PC-9 (cell line): ENCODE measurements at regions not wholly inside any gene's neighbourhood (a gene's known extent, or its start where the extent isn't known, plus 50 kb on each side); places are given as distances from the start of the nearest gene placed in this dataset.

Experiments
- BruUV-seq: library from RNA; stranded (reverse); fragments of 400-500 nt; replicated peaks from 2 replicates; lab custom pipeline; 2021; lab: Mats Ljungman, UMichigan
- CTCF ChIA-PET: fragments of 300-600 bp; sonication (Branson Sonifier 250); formaldehyde crosslinking; loops from one replicate; lab custom pipeline; 2022; ENCODE audit warnings: antibody characterized with exemption; lab: Charles Lee
- POLR2A ChIA-PET: fragments of 300-600 bp; sonication (Branson Sonifier 250); formaldehyde crosslinking; loops from one replicate; lab custom pipeline; 2022; ENCODE audit warnings: antibody characterized with exemption; ENCODE audit not compliant: unreplicated experiment; lab: Charles Lee
- DNase-seq, 2 experiments: peaks; one replicate each; pipeline versions ENCODE4 v3.0.0 to v3.0.0-alpha.2; 2015 to 2022; ENCODE audit warnings: mixed read lengths in 1 of 2
- H2AFZ ChIP-seq: fragments of 200-600 bp; sonication (generic); 2 replicates; pipeline ENCODE4 v1.8.1; 2017; ENCODE audit warnings: antibody characterized with exemption
- H3F3A ChIP-seq: fragments of 200-600 bp; sonication (generic); 2 replicates; pipeline ENCODE4 v1.8.1; 2017; ENCODE audit warnings: antibody characterized with exemption, mild to moderate bottlenecking, low read depth; ENCODE audit not compliant: insufficient read depth
- H3K27ac ChIP-seq: fragments of 200-600 bp; sonication (generic); 2 replicates; pipeline ENCODE4 v1.6.1; 2016; ENCODE audit warnings: mixed run types
- H3K27me3 ChIP-seq: fragments of 200-600 bp; sonication (generic); 2 replicates; pipeline ENCODE4 v1.6.1; 2016; ENCODE audit warnings: low read depth, mixed run types; ENCODE audit not compliant: insufficient read depth
- H3K36me3 ChIP-seq: fragments of 200-600 bp; sonication (generic); 2 replicates; pipeline ENCODE4 v1.6.1; 2016; ENCODE audit warnings: low read depth, mixed run types
- H3K4me1 ChIP-seq: fragments of 200-600 bp; sonication (generic); replicated peaks from 2 replicates; pipeline ENCODE4 v1.6.1; 2016; ENCODE audit warnings: mixed run types; ENCODE audit not compliant: insufficient read depth
- H3K4me2 ChIP-seq: fragments of 200-600 bp; sonication (generic); 2 replicates; pipeline ENCODE4 v1.6.1; 2017; ENCODE audit warnings: mixed run types
- H3K4me3 ChIP-seq: fragments of 200-600 bp; sonication (generic); 2 replicates; pipeline ENCODE4 v1.6.1; 2016; ENCODE audit warnings: mixed run types
- H3K79me2 ChIP-seq: fragments of 200-600 bp; sonication (generic); 2 replicates; pipeline ENCODE4 v1.6.1; 2017; ENCODE audit warnings: low read depth, mixed run types
- H3K9me2 ChIP-seq: fragments of 200-600 bp; sonication (generic); 2 replicates; pipeline ENCODE4 v1.8.1; 2017; ENCODE audit warnings: mild to moderate bottlenecking; ENCODE audit not compliant: insufficient read depth
- H3K9me3 ChIP-seq: fragments of 200-600 bp; sonication (generic); 2 replicates; pipeline ENCODE4 v1.8.1; 2016; ENCODE audit warnings: low read depth; ENCODE audit not compliant: insufficient read depth
- H4K20me1 ChIP-seq: fragments of 200-600 bp; sonication (generic); 2 replicates; pipeline ENCODE4 v1.8.1; 2017; ENCODE audit not compliant: insufficient read depth
- CTCF ChIP-seq: fragments of 200-600 bp; sonication (generic); conservative IDR thresholded peaks from 2 replicates; pipeline ENCODE4 v1.6.1; 2017; ENCODE audit warnings: mixed run types, antibody characterized with exemption, mild to moderate bottlenecking, moderate library complexity
- EZH2 ChIP-seq: fragments of 200-600 bp; sonication (generic); IDR thresholded peaks from 2 replicates; pipeline ENCODE4 v1.8.0; 2017; ENCODE audit warnings: antibody characterized with exemption, low read depth
- intact Hi-C: fragments of 100-400 bp; cut with micrococcal nuclease; formaldehyde crosslinking; loops from one replicate; pipeline ENCODE4 v1.10.0; 2022; ENCODE audit not compliant: unreplicated experiment

GRCh38 chr5:125153231-125153630 is 406.8 kb upstream of the ZNF608 start:
- intact Hi-C loops = no loop called here
- BruUV-seq = no TSS peak
- Histone ChIP-seq H3F3A (no peaks in the 10 kb centered on the region), H3K4me2 (no peak overlapping the region), H2AFZ (no peak overlapping the region), H3K36me3 (no peaks in the 10 kb centered on the region), H3K9me2 (no peaks in the 10 kb centered on the region), H3K4me1 (no peaks in the 10 kb centered on the region), H4K20me1 (no peaks in the 10 kb centered on the region), H3K4me3 (no peak overlapping the region), H3K27me3 (no peaks in the 10 kb centered on the region), H3K79me2 (no peaks in the 10 kb centered on the region), H3K9me3 (no peaks in the 10 kb centered on the region), H3K27ac (no peak overlapping the region)
- TF ChIP-seq CTCF = no peak
- TF ChIP-seq EZH2 = no peak
- CTCF ChIA-PET = no interaction called here
- POLR2A ChIA-PET = no interaction called here
- no peak for DNase-seq

- no peaks in the 10 kb centered on the region for H3K79me2 ChIP-seq
- no peaks in the 10 kb centered on the region for H3K36me3 ChIP-seq
- DNase-seq = no peak
- ChIA-PET POLR2A (no interaction called here), CTCF (no interaction called here)
- no peak overlapping the region for H3K4me3 ChIP-seq
- no peak overlapping the region for H2AFZ ChIP-seq
- H3K4me1 ChIP-seq = no peaks in the 10 kb centered on the region
- no peaks in the 10 kb centered on the region for H3F3A ChIP-seq
- H3K9me3 ChIP-seq = no peaks in the 10 kb centered on the region
- intact Hi-C loops = no loop called here
- H3K27ac ChIP-seq = no peak overlapping the region
- TF ChIP-seq EZH2 (no peak), CTCF (no peak)
- no peaks in the 10 kb centered on the region for H3K9me2 ChIP-seq
- H3K4me2 ChIP-seq = no peak overlapping the region
- no peaks in the 10 kb centered on the region for H3K27me3 ChIP-seq
- H4K20me1 ChIP-seq = no peaks in the 10 kb centered on the region
- no TSS peak for BruUV-seq
Measured at GRCh38 chr5:125154301-125155110, 408.1 kb upstream of the ZNF608 start.

- TF ChIP-seq CTCF (no peak), EZH2 (no peak)
- no peak overlapping the region for H3K4me3 ChIP-seq
- H3K4me2 ChIP-seq = no peak overlapping the region
- H3F3A ChIP-seq = no peaks in the 10 kb centered on the region
- no peaks in the 10 kb centered on the region for H3K79me2 ChIP-seq
- H3K9me2 ChIP-seq = no peaks in the 10 kb centered on the region; the same call in 1 of the 2 replicates
- CTCF ChIA-PET = no interaction called here
- H3K36me3 ChIP-seq = no peaks in the 10 kb centered on the region
- H2AFZ ChIP-seq = no peak overlapping the region
- BruUV-seq = no TSS peak
- intact Hi-C loops = no loop called here
- H3K27me3 ChIP-seq = no peaks in the 10 kb centered on the region
- no peaks in the 10 kb centered on the region for H4K20me1 ChIP-seq
- H3K9me3 ChIP-seq = no peaks in the 10 kb centered on the region
- DNase-seq = no peak
- POLR2A ChIA-PET = no interaction called here
- H3K4me1 ChIP-seq = no peaks in the 10 kb centered on the region
- H3K27ac ChIP-seq = no peak overlapping the region
Measured at GRCh38 chr5:125160787-125161502, 414.5 kb upstream of the ZNF608 start.
